Activated T-cell treated with anti-CD3 and anti-CD28 coated beads, Interleukin-2, amount 50 U/mL, for 48 hours (primary cell): ENCODE measurements at regions not wholly inside any gene's neighbourhood (a gene's known extent, or its start where the extent isn't known, plus 50 kb on each side); places are given as distances from the start of the nearest gene placed in this dataset.
"Not testable (repeated sequence)": the region's sequence is repeated elsewhere in the genome, so short reads cannot be mapped to it uniquely, and the experiment has no call there.

Experiments
- DNase-seq, 2 experiments: peaks; one replicate each; pipeline ENCODE4 v3.0.0-alpha.2; 2020

- no peak for DNase-seq
Observed at GRCh38 chr12:84117190-84117589, 795.4 kb downstream of the SLC6A15 start.

- DNase-seq = no peak
Observed at GRCh38 chr12:84113666-84114065, 798.9 kb downstream of the SLC6A15 start.

GRCh38 chr12:84103886-84104285 lies 808.7 kb downstream of the SLC6A15 start:
- DNase-seq = not testable (repeated sequence)

- not testable (repeated sequence) for DNase-seq
Observed at GRCh38 chr12:84101963-84102362, 810.6 kb downstream of the SLC6A15 start.

GRCh38 chr12:84099591-84099990 lies 813.0 kb downstream of the SLC6A15 start:
- not testable (repeated sequence) for DNase-seq

- no peak for DNase-seq
Observed at GRCh38 chr12:84091651-84092050, 820.9 kb downstream of the SLC6A15 start.

GRCh38 chr12:84089356-84089755 lies 823.2 kb downstream of the SLC6A15 start:
- DNase-seq = no peak

GRCh38 chr12:84085046-84085445 lies 827.6 kb downstream of the SLC6A15 start:
- no peak for DNase-seq

GRCh38 chr12:84079626-84080025 lies 833.0 kb downstream of the SLC6A15 start:
- DNase-seq = no peak

GRCh38 chr12:84077679-84078078 lies 834.9 kb downstream of the SLC6A15 start:
- DNase-seq = no peak

- no peak for DNase-seq
Observed at GRCh38 chr12:84075991-84076390, 836.6 kb downstream of the SLC6A15 start.

- no peak for DNase-seq
Observed at GRCh38 chr12:84073401-84073800, 839.2 kb downstream of the SLC6A15 start.

GRCh38 chr12:84072961-84073360 lies 839.6 kb downstream of the SLC6A15 start:
- DNase-seq = no peak

- no peak for DNase-seq
Observed at GRCh38 chr12:84070292-84070691, 842.3 kb downstream of the SLC6A15 start.

- no peak for DNase-seq
Observed at GRCh38 chr12:84069699-84070098, 842.9 kb downstream of the SLC6A15 start.

GRCh38 chr12:84069198-84069597 lies 843.4 kb downstream of the SLC6A15 start:
- DNase-seq = no peak

GRCh38 chr12:84058136-84058535 lies 854.5 kb downstream of the SLC6A15 start:
- DNase-seq = no peak

- DNase-seq = no peak
Observed at GRCh38 chr12:84054811-84055210, 857.8 kb downstream of the SLC6A15 start.

GRCh38 chr12:84047881-84048280 lies 864.7 kb downstream of the SLC6A15 start:
- DNase-seq = no peak

- DNase-seq = no peak
Observed at GRCh38 chr12:84046859-84047258, 865.7 kb downstream of the SLC6A15 start.

- DNase-seq = no peak
Observed at GRCh38 chr12:84043355-84043754, 869.2 kb downstream of the SLC6A15 start.

GRCh38 chr12:84038242-84038641 lies 874.4 kb downstream of the SLC6A15 start:
- DNase-seq = no peak

GRCh38 chr12:84036912-84037311 lies 875.7 kb downstream of the SLC6A15 start:
- DNase-seq = no peak

GRCh38 chr12:84035766-84036165 lies 876.8 kb downstream of the SLC6A15 start:
- no peak for DNase-seq

- DNase-seq = no peak
Observed at GRCh38 chr12:84034871-84035270, 877.7 kb downstream of the SLC6A15 start.

- DNase-seq = no peak
Observed at GRCh38 chr12:84033162-84033561, 879.4 kb downstream of the SLC6A15 start.
